GM21737 (cell line): ENCODE measurements at regions not wholly inside any gene's neighbourhood (a gene's known extent, or its start where the extent isn't known, plus 50 kb on each side); places are given as distances from the start of the nearest gene placed in this dataset.

Source experiments
- ATAC-seq: cut with Tn5 transposase; IDR thresholded peaks from one replicate; pipeline ENCODE4 v1.9.1; 2021; ENCODE audit warnings: mild to moderate bottlenecking, moderate library complexity; ENCODE audit not compliant: unreplicated experiment

GRCh38 chr3:59547874-59548273, 498.0 kb upstream of the CFAP20DC start:
- no peak for ATAC-seq

DNA sequence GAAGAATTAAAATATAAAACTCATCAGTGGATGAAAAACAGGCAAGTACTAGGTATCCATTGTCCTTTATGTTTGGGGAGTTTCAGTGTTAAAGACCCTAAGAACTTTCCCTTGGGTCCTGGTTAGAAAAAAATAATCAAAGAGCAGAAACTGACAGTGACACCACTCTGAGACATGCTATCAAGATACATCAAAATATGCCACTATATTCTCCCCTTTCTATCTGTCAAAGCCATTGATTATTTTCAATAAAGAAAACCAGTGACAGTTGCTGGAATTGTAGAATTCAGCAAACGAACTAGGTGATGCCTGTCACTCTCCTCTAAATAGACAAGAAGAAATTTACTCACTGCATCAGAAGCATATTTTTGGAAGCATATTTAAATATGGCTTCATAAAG, 496.7 kb upstream of the CFAP20DC start:
- ATAC-seq, result no peak

- no peak for ATAC-seq
These were observed 495.5 kb upstream of the CFAP20DC start for GRCh38 chr3:59545374-59545773.

- ATAC-seq, result no peak
These were observed 492.5 kb upstream of the CFAP20DC start for GRCh38 chr3:59542276-59542675.

DNA sequence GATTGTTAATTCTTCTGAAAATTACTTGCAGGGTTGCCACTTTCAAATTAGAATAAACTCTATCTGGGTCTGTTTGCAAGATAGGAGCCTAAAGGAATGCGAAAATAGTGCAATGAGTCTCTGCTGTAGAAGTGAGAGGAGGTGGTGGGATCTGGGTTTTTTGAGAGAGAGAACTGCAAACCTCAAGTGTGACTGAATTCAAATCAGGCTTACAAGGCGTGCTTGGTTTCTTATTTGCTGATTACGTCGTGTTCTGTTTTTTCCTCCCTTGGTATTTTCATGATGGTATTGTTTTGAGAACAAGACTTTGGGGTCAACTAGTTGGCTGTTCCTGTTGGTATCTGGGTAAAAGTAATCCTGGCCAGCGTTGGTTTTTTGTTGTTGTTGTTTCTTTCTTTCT, 490.9 kb upstream of the CFAP20DC start:
- ATAC-seq, result no peak

DNA sequence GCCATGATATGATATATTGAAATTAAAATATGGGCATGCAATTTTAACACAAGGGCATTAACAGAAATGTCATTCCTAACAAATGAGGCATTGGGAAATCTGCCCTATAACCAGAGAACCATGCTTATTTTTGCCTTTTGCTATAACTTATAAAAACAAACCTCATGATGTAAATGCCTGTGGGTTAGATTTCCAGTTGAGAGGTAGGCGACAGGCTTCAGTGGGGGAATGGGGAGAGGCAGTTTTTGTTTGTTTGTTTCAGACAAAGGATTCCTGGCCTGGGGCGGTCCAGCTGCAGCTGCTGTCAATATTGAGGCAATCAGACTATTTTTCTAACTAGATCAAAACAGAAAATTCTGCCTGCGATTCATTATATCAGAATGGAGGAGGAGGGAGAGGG, 490.4 kb upstream of the CFAP20DC start:
- no peak for ATAC-seq

- ATAC-seq, result no peak
These were observed 489.1 kb upstream of the CFAP20DC start for GRCh38 chr3:59538753-59539432.

GRCh38 chr3:59535791-59536221, 486.0 kb upstream of the CFAP20DC start:
- ATAC-seq, result no peak

DNA sequence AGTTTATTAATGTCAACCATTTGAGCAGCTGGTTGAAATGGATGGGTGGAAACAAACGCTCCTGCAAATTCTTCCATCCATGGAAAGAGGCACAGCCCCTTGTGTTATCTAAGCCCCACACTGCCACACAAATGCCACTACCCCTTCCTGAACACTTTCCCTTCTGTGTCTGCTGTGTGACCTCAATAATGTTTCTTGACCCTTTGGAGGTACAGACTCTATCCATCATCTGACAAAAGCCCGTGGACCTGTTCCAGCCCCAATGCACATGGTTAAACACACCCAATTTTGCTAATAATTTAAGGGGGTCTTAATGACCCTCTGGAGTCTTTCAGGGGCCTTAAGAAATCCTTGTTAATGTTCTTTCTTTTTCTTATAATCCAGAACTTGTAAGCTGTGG, 482.2 kb upstream of the CFAP20DC start:
- ATAC-seq, result no peak

DNA sequence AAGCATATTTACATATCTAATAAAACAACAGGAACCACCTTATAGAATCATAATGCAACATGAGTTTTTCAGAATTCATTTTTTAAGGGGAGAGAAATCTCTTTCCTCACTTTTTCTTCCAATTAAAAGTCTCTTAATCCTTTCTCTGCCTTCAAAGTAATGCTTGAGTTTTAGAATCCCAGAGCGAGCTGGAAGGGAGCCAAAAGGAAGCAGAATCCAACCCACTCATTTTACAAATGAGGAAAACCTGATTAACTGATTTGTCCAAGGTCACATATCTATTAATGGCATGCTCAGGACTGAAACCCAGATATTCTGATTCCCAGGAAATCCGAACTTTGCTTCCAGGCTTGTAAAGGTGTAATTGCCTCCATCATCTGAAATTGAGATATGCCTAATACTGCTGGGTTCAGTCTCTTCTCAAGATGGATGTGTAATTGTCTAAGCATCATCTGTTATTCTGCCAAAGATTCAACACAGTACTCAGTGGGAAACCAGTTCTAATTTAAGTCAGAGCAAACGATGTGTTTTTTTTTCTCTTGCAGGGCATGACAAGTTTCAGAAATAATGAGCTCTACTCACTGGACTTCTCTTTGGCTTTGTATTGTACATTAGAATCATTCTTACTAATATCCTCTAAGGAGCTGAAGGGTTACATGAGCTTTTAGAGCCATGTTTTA, 481.4 kb upstream of the CFAP20DC start:
- no peak for ATAC-seq

GRCh38 chr3:59528251-59528650, 478.4 kb upstream of the CFAP20DC start:
- ATAC-seq, result no peak

DNA sequence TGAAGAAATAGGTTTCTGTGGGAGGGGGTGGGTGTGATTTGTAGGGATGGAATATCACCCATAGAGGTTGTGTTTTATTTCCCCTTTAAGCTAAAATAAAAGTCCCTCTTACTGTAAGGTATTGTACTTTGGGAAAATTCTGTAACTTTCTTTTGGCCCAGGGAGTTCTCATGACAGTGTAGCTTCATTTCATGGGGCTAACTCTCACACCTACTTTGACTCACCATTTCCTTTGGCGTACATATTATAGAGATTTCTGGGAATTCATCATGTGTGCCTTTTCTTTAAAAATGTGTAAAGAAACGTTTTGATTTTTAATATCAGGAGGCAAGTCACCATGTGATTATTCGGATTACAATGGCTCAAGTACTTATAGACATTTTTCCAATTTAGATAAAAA, 477.7 kb upstream of the CFAP20DC start:
- ATAC-seq, result no peak

DNA sequence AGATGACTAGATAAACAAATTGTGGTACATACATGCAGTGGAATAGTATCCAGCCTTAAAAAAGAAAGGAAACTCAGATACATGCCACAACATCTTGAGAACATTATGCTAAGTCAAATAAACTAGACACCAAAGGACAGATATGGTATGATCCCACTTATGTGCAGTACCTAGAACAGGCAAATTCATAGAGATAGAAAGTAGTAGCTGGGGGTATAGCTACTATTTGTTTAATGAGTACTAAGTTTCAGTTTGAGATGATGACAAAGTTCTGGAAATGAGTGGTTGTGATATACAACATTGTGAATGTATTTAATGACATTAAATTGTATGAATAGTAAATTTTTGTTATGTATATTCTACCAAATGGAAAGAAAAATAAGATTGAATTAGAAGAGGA, 477.2 kb upstream of the CFAP20DC start:
- no peak for ATAC-seq

- no peak for ATAC-seq
These were observed 472.7 kb upstream of the CFAP20DC start for GRCh38 chr3:59522550-59522949.

- no peak for ATAC-seq
These were observed 469.3 kb upstream of the CFAP20DC start for GRCh38 chr3:59519094-59519493.

DNA sequence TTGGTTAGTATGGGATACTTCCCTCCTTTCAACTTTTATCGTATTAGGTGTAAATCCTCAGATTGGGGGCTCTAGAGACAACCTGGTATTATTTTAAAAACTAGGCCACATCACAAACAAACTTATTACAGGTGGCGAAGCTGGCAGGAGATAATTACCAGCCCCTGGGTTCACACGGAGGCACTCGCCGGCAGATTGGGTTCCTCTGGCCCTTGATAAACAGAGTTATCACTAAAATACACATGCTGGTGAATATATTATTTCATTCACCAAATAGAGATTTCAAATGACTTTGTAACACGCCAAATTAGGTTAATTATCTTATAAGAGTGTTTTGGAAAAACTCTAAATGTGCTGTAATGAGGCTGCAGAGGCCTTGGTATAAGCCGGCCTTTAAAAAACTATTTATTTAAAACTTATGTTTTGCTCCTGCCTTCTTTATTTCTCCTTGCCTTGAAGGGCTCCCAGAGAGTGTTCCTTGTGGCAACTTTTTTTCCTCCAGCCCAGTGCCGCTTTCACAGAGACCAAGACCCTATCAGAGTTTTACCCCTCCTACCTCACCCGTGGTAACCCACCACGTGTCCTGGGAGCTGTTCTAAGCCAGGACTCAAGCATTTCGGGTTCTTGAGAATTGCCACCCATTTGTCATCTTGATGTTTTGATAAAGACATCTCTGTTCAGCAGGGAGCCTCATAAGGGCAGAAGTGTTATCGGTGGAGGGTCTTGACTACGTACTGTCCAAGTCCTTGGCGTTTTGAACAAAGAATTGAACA, 468.6 kb upstream of the CFAP20DC start:
- no peak for ATAC-seq

- no peak for ATAC-seq
These were observed 467.6 kb upstream of the CFAP20DC start for GRCh38 chr3:59517388-59517787.

DNA sequence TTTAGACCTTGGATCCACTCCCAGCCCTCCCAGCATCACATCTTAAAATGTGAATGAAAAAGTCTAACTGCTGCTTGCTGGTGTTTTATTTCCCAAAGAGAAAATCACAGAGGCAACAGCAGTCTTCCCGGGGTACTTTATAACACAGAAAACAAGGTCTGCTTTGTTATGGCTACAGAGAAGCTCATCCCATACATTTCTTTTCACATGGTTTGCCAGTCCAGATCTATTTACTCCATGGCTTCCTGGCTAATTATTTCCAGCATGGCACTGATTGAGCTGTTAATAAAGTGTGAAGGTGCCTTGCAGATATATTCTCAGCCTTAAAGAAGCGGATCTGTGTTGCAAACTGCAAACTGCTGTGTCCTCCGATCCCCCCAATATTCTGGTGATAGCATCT, 466.1 kb upstream of the CFAP20DC start:
- ATAC-seq, result no peak

DNA sequence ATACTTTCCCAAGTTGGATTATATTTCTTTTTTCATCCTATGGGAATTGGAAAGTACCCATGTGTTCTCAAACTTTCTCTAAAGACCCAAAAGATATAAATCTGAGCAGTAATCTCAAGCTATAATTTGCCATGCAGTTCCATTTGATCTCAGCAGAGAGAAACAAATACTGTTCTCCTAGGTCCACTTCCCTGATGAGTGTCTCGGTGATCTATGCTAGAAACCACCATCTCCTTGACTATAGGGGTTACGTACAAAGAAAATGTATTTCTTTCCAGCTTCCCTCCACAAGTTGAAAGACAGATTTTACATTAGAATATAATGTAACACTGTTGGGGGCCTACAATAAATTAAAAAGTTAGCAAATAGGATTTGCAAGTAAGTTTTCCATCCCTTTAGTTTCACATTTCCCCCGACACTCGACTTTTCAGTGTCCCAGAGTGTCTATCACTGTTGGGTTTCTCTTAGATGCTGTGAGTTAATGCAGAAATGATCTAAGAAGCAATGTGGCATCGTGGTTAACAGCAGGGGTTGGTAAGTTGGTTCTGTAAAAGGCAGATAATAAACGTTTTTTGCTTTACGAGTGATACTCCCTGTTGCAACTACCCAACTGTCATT, 465.1 kb upstream of the CFAP20DC start:
- ATAC-seq, result no peak

DNA sequence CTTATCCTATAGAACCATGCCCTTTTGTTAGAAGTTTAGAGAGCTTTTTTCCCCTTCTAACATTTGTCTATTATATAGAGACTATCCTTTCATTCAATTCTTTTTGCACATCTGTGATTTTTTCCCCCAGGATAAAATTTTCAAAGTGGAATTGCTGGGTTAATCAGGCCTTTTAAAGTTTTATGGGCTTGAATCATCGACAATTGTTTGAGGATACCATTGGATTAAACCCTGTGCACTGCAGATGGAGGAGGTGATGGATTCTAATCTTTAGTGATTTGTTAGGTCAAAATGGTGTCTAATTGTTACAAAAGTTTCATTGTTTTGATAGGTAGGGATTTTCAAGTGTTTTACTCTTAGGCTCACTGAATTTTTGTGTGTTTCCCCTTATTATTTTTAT, 463.7 kb upstream of the CFAP20DC start:
- no peak for ATAC-seq

- no peak for ATAC-seq
These were observed 462.2 kb upstream of the CFAP20DC start for GRCh38 chr3:59512066-59512465.

- ATAC-seq, result no peak
These were observed 460.8 kb upstream of the CFAP20DC start for GRCh38 chr3:59510576-59510975.
